Retinal pigment epithelial cell (primary cell): ENCODE measurements at regions not wholly inside any gene's neighbourhood (a gene's known extent, or its start where the extent isn't known, plus 50 kb on each side); places are given as distances from the start of the nearest gene placed in this dataset.
A peak's percentile ranks its signal among the peaks of the same experiment; 100 is the strongest.
"Not testable (repeated sequence)": the region's sequence is repeated elsewhere in the genome, so short reads cannot be mapped to it uniquely, and the experiment has no call there.

ENCODE experiments used
- DNase-seq: peaks from one replicate; pipeline ENCODE4 v3.0.0-alpha.2; 2010; ENCODE audit warnings: low read depth
- H3K4me3 ChIP-seq: 2 replicates; pipeline ENCODE4 v1.5.1; 2011; ENCODE audit warnings: mild to moderate bottlenecking, low read length, control low read depth, moderate library complexity
- CTCF ChIP-seq: conservative IDR thresholded peaks from 2 replicates; pipeline ENCODE4 v1.5.1; 2011; ENCODE audit warnings: low read depth, low read length, control low read depth, inconsistent platforms

GRCh38 chr3:48101301-48101650 is 85.1 kb upstream of the MAP4 start:
- H3K4me3 ChIP-seq, DNase-seq: not testable (repeated sequence)

- no peak overlapping the region for H3K4me3 ChIP-seq
- no peak for TF ChIP-seq CTCF
- DNase-seq = no peak
These were observed 76.1 kb upstream of the MAP4 start for GRCh38 chr3:48092270-48092669.

GRCh38 chr3:48090166-48090939 is 74.1 kb upstream of the MAP4 start:
- no peak for DNase-seq
- no peak overlapping the region for H3K4me3 ChIP-seq
- TF ChIP-seq CTCF = no peak

GRCh38 chr3:48088749-48089466 is 72.7 kb upstream of the MAP4 start:
- DNase-seq = peak; percentile 90
- no peak for TF ChIP-seq CTCF
- peak overlapping the region; percentile 92 for H3K4me3 ChIP-seq

GRCh38 chr3:48088056-48088748 is 72.0 kb upstream of the MAP4 start:
- no peak for DNase-seq
- no peak for TF ChIP-seq CTCF
- H3K4me3 ChIP-seq = peak overlapping the region; percentile 92

- peak overlapping the region; percentile 92 for H3K4me3 ChIP-seq
- no peak for DNase-seq
- TF ChIP-seq CTCF = no peak
These were observed 70.5 kb upstream of the MAP4 start for GRCh38 chr3:48086705-48087104.

GRCh38 chr3:48084929-48085328 is 68.7 kb upstream of the MAP4 start:
- no peak for DNase-seq
- no peak for TF ChIP-seq CTCF
- H3K4me3 ChIP-seq = no peak overlapping the region
